IMR-90 (cell line): ENCODE measurements at regions not wholly inside any gene's neighbourhood (a gene's known extent, or its start where the extent isn't known, plus 50 kb on each side); places are given as distances from the start of the nearest gene placed in this dataset.

Experiments
- ATAC-seq: fragments of 200-7000 bp; cut with Tn5 transposase; 2 replicates; pipeline ENCODE4 v1.9.1; 2020; ENCODE audit warnings: low read depth, mild to moderate bottlenecking, moderate library complexity
- BruUV-seq: library from RNA; stranded (reverse); fragments of 400-500 nt; replicated peaks from 2 replicates; lab custom pipeline; 2021; lab: Mats Ljungman, UMichigan
- CTCF ChIA-PET: fragments of 300-600 bp; formaldehyde crosslinking; extraction: SDS; loops from one replicate; lab custom pipeline; 2021; ENCODE audit warnings: antibody characterized with exemption; lab: Yijun Ruan, JAX
- POLR2A ChIA-PET: fragments of 300-600 bp; sonication (Branson Sonifier 250); formaldehyde crosslinking; loops from one replicate; lab custom pipeline; 2022; ENCODE audit warnings: antibody characterized with exemption; ENCODE audit not compliant: unreplicated experiment; lab: Charles Lee
- DNase-seq: peaks from one replicate; pipeline ENCODE4 v3.0.0; 2013
- H2AFZ ChIP-seq: replicated peaks from 2 replicates; pipeline ENCODE3; 2013; ENCODE audit warnings: low read length, mild to moderate bottlenecking; ENCODE audit not compliant: poor library complexity
- H2AK5ac ChIP-seq: 2 replicates; pipeline ENCODE4 v1.6.1; 2013; ENCODE audit warnings: low read depth, low read length, inconsistent platforms
- H2AK9ac ChIP-seq: replicated peaks from 2 replicates; pipeline ENCODE3; 2013; ENCODE audit warnings: mild to moderate bottlenecking, low read depth, low read length, moderate library complexity; ENCODE audit not compliant: poor library complexity
- H2BK120ac ChIP-seq: 2 replicates; pipeline ENCODE4 v1.6.1; 2013; ENCODE audit warnings: low read depth, low read length, inconsistent platforms
- H2BK15ac ChIP-seq: 3 replicates; pipeline ENCODE4 v1.6.1; 2013; ENCODE audit warnings: low read depth, low read length, inconsistent platforms
- H2BK20ac ChIP-seq: 2 replicates; pipeline ENCODE4 v1.6.1; 2013; ENCODE audit warnings: low read depth, mild to moderate bottlenecking, inconsistent platforms, low read length, moderate library complexity
- H2BK5ac ChIP-seq: 2 replicates; pipeline ENCODE4 v1.6.1; 2013; ENCODE audit warnings: mild to moderate bottlenecking, low read depth, low read length, inconsistent platforms; ENCODE audit not compliant: poor library complexity, severe bottlenecking
- H3K14ac ChIP-seq: replicated peaks from 2 replicates; pipeline ENCODE4 v1.6.1; 2013; ENCODE audit warnings: low read depth, low read length, inconsistent platforms
- H3K18ac ChIP-seq: 2 replicates; pipeline ENCODE4 v1.6.1; 2013; ENCODE audit warnings: low read depth, low read length, control low read depth
- H3K23ac ChIP-seq: 2 replicates; pipeline ENCODE4 v1.6.1; 2013; ENCODE audit warnings: low read depth, low read length, inconsistent platforms
- H3K27ac ChIP-seq: 2 replicates; pipeline ENCODE4 v1.5.1; 2013; ENCODE audit warnings: mild to moderate bottlenecking, control low read depth, low read length; ENCODE audit not compliant: insufficient read depth
- H3K27me3 ChIP-seq: 2 replicates; pipeline ENCODE4 v1.6.1; 2013; ENCODE audit warnings: low read length; ENCODE audit not compliant: control insufficient read depth, insufficient read depth
- H3K36me3 ChIP-seq: 2 replicates; pipeline ENCODE4 v1.6.1; 2013; ENCODE audit warnings: low read length, mixed read lengths; ENCODE audit not compliant: control insufficient read depth, insufficient read depth
- H3K4ac ChIP-seq: 2 replicates; pipeline ENCODE4 v1.6.1; 2013; ENCODE audit warnings: low read depth, low read length, inconsistent platforms
- H3K4me1 ChIP-seq: 2 replicates; pipeline ENCODE4 v1.6.1; 2013; ENCODE audit warnings: low read length, mixed read lengths; ENCODE audit not compliant: control insufficient read depth, insufficient read depth
- H3K4me2 ChIP-seq: 2 replicates; pipeline ENCODE4 v1.6.1; 2013; ENCODE audit warnings: low read depth, mild to moderate bottlenecking, control low read depth, low read length, moderate library complexity
- H3K4me3 ChIP-seq: 2 replicates; pipeline ENCODE4 v1.5.1; 2013; ENCODE audit warnings: low read depth, mild to moderate bottlenecking, control low read depth, low read length, moderate library complexity; ENCODE audit not compliant: insufficient read depth
- H3K56ac ChIP-seq: 2 replicates; pipeline ENCODE4 v1.6.1; 2013; ENCODE audit warnings: low read length, inconsistent platforms; ENCODE audit not compliant: insufficient read depth; ENCODE audit errors: extremely low read depth
- H3K79me1 ChIP-seq, 2 experiments: 2 replicates each; pipeline ENCODE4 v1.6.1; 2013; ENCODE audit warnings: low read length in 2 of 2, inconsistent platforms in 1 of 2, low read depth in 1 of 2
- H3K9ac ChIP-seq: 2 replicates; pipeline ENCODE4 v1.6.1; 2013; ENCODE audit warnings: low read depth, low read length, control low read depth
- H3K9me1 ChIP-seq: 2 replicates; pipeline ENCODE4 v1.6.1; 2013; ENCODE audit warnings: low read length, inconsistent platforms; ENCODE audit not compliant: insufficient read depth
- H3K9me3 ChIP-seq: 2 replicates; pipeline ENCODE4 v1.6.1; 2013; ENCODE audit warnings: low read length; ENCODE audit not compliant: control insufficient read depth, insufficient read depth
- H4K20me1 ChIP-seq: 2 replicates; pipeline ENCODE4 v1.6.1; 2013; ENCODE audit warnings: low read length, inconsistent platforms; ENCODE audit not compliant: insufficient read depth
- H4K5ac ChIP-seq: 2 replicates; pipeline ENCODE4 v1.6.1; 2013; ENCODE audit warnings: mild to moderate bottlenecking, low read depth, low read length, control low read depth
- H4K8ac ChIP-seq, 2 experiments: 2 replicates each; pipeline ENCODE4 v1.6.1; 2013; ENCODE audit warnings: low read depth in 2 of 2, low read length in 2 of 2, control low read depth in 1 of 2, inconsistent platforms in 1 of 2
- H4K91ac ChIP-seq: 2 replicates; pipeline ENCODE4 v1.6.1; 2013; ENCODE audit warnings: low read depth, low read length, inconsistent platforms; ENCODE audit not compliant: insufficient read depth
- BHLHE40 ChIP-seq: fragments of 150-350 bp; IDR thresholded peaks from 2 replicates; pipeline ENCODE4 v1.6.1; 2016; ENCODE audit warnings: mild to moderate bottlenecking, low read depth, low read length
- CEBPB ChIP-seq: IDR thresholded peaks from 2 replicates; pipeline ENCODE4 v1.6.1; 2012; ENCODE audit warnings: low read depth, low read length, improper control_type of control experiment
- CHD1 ChIP-seq: IDR thresholded peaks from 2 replicates; pipeline ENCODE4 v1.6.1; 2012; ENCODE audit warnings: low read depth, low read length, improper control_type of control experiment
- CTCF ChIP-seq: conservative IDR thresholded peaks from 2 replicates; pipeline ENCODE4 v1.5.1; 2012; ENCODE audit warnings: mild to moderate bottlenecking, low read depth, low read length, improper control_type of control experiment
- ELK1 ChIP-seq: fragments of 150-350 bp; IDR thresholded peaks from 2 replicates; pipeline ENCODE4 v1.6.1; 2016; ENCODE audit warnings: low read depth, mild to moderate bottlenecking, low read length, moderate library complexity, borderline replicate concordance
- MAFK ChIP-seq: IDR thresholded peaks from 2 replicates; pipeline ENCODE4 v1.6.1; 2012; ENCODE audit warnings: low read depth, low read length, improper control_type of control experiment
- RCOR1 ChIP-seq: IDR thresholded peaks from 2 replicates; pipeline ENCODE4 v1.6.1; 2012; ENCODE audit warnings: mild to moderate bottlenecking, low read length, improper control_type of control experiment; ENCODE audit not compliant: insufficient replicate concordance
- USF2 ChIP-seq: fragments of 150-350 bp; IDR thresholded peaks from 2 replicates; pipeline ENCODE4 v1.6.1; 2017; ENCODE audit warnings: mild to moderate bottlenecking, antibody characterized with exemption, low read length, low read depth
- WGBS, 2 experiments: methylation state at CpG; one replicate each; pipeline versions ENCODE4 v1.1.5 to v1.1.7; 2013; ENCODE audit warnings: missing lambda C conversion rate in 2 of 2; ENCODE audit not compliant: insufficient read length in 1 of 2; ENCODE audit errors: extremely low coverage in 2 of 2; 5-methylcytosine and 5-hydroxymethylcytosine counted together
- dilution Hi-C: fragments of 300-500 bp; cut with HindIII; formaldehyde crosslinking; loops from one replicate; pipeline ENCODE4 v1.14.3; 2018; ENCODE audit warnings: low sequenced_read_pairs; ENCODE audit not compliant: unreplicated experiment
- in situ Hi-C: fragments of 300-500 bp; cut with MboI; formaldehyde crosslinking; loops from 3 replicates; pipeline ENCODE4 v1.14.3; 2019; ENCODE audit warnings: low sequenced_read_pairs, inconsistent platforms, mixed read lengths
- intact Hi-C: fragments of 100-400 bp; cut with micrococcal nuclease; formaldehyde crosslinking; loops from 2 replicates; pipeline ENCODE4 v1.10.0; 2022

- intact Hi-C loops (no loop called here), dilution Hi-C loops (no loop called here), in situ Hi-C loops (no loop called here)
- TF ChIP-seq RCOR1 = no peak
- TF ChIP-seq USF2 = no peak
- TF ChIP-seq CEBPB = no peak
- no peak for TF ChIP-seq ELK1
- TF ChIP-seq MAFK = no peak
- TF ChIP-seq BHLHE40 = no peak
- TF ChIP-seq CTCF = no peak
- TF ChIP-seq CHD1 = no peak
- no peaks in the 10 kb centered on the region for H3K79me1 ChIP-seq
- no TSS peak for BruUV-seq
- peaks cover 2% of the 10 kb centered on the region; the same call in 1 of the 2 replicates for H3K9me3 ChIP-seq
- H2BK20ac ChIP-seq = no peak overlapping the region
- no peak overlapping the region for H3K4ac ChIP-seq
- H2BK120ac ChIP-seq = no peak overlapping the region
- CTCF ChIA-PET = no interaction called here
- no peaks in the 10 kb centered on the region for H3K36me3 ChIP-seq
- DNase-seq (no peak), ATAC-seq (no peak)
- H4K91ac ChIP-seq = no peak overlapping the region
- no peak overlapping the region for H2BK5ac ChIP-seq
- POLR2A ChIA-PET = no interaction called here
- H3K14ac ChIP-seq = no peak overlapping the region
- no peak overlapping the region for H3K23ac ChIP-seq
- H2AFZ ChIP-seq = no peak overlapping the region
- no peak overlapping the region for H2AK5ac ChIP-seq
- no peaks in the 10 kb centered on the region for H4K20me1 ChIP-seq
- no peak overlapping the region for H3K27ac ChIP-seq
- H3K4me3 ChIP-seq = no peak overlapping the region
- H3K4me1 ChIP-seq = no peaks in the 10 kb centered on the region
- H3K9ac ChIP-seq = no peak overlapping the region
- no CpG with 5 or more reads among the region's 1 CpG for WGBS, 2 experiments
- H3K56ac ChIP-seq = no peak overlapping the region
- no peaks in the 10 kb centered on the region for H3K9me1 ChIP-seq
- no peak overlapping the region for H2AK9ac ChIP-seq
- H3K27me3 ChIP-seq = no peaks in the 10 kb centered on the region
- H2BK15ac ChIP-seq = no peak overlapping the region
- H3K4me2 ChIP-seq = no peak overlapping the region
- no peak overlapping the region for H4K5ac ChIP-seq
- H3K18ac ChIP-seq = no peak overlapping the region
- no peak overlapping the region for H4K8ac ChIP-seq
Measured at GRCh38 chr1:60413091-60413490, 339.5 kb upstream of the C1orf87 start.
